Keratinocyte (primary cell): ENCODE measurements at regions not wholly inside any gene's neighbourhood (a gene's known extent, or its start where the extent isn't known, plus 50 kb on each side); places are given as distances from the start of the nearest gene placed in this dataset.

Experiments used
- DNase-seq: peaks from one replicate; pipeline ENCODE4 v3.0.0-alpha.2; 2011; ENCODE audit warnings: low read depth, missing footprints, low spot score
- FAIRE-seq: peaks from 2 replicates; lab custom pipeline; 2011; peaks lifted over from hg19 to GRCh38; lab: Jason Lieb, UNC
- H2AFZ ChIP-seq: 2 replicates; pipeline ENCODE4 v1.6.0; 2012; ENCODE audit warnings: low read length, control low read depth, inconsistent platforms; ENCODE audit not compliant: control insufficient read depth
- H3K27ac ChIP-seq: 2 replicates; pipeline ENCODE4 v1.5.1; 2011; ENCODE audit warnings: low read length; ENCODE audit not compliant: control insufficient read depth, insufficient read depth
- H3K27me3 ChIP-seq: 3 replicates; pipeline ENCODE4 v1.6.0; 2011; ENCODE audit warnings: low read length; ENCODE audit not compliant: control insufficient read depth, insufficient read depth; ENCODE audit errors: extremely low read depth
- H3K36me3 ChIP-seq, 2 experiments: 2 replicates in 1 of 2; 3 replicates in 1 of 2; pipeline ENCODE4 v1.5.1; 2011; ENCODE audit warnings: low read length in 2 of 2, mild to moderate bottlenecking in 1 of 2; ENCODE audit not compliant: control insufficient read depth in 2 of 2, insufficient read depth in 2 of 2; ENCODE audit errors: extremely low read depth in 1 of 2
- H3K4me1 ChIP-seq: 3 replicates; pipeline ENCODE4 v1.5.1; 2011; ENCODE audit warnings: low read length; ENCODE audit not compliant: control insufficient read depth, insufficient read depth; ENCODE audit errors: extremely low read depth
- H3K4me2 ChIP-seq: 3 replicates; pipeline ENCODE4 v1.6.0; 2011; ENCODE audit warnings: low read depth, low read length; ENCODE audit not compliant: control insufficient read depth, insufficient read depth; ENCODE audit errors: extremely low read depth
- H3K4me3 ChIP-seq, 3 experiments: fragments of 200-600 bp in 1 of 3; sonication (generic) in 1 of 3; 2 replicates in 2 of 3; 3 replicates in 1 of 3; pipeline ENCODE4 v1.5.1; 2011 to 2016; ENCODE audit warnings: low read length in 3 of 3, mild to moderate bottlenecking in 3 of 3, control low read depth in 2 of 3, inconsistent platforms in 1 of 3, low read depth in 1 of 3, mixed read lengths in 1 of 3, mixed run types in 1 of 3, moderate library complexity in 1 of 3; ENCODE audit not compliant: control insufficient read depth in 2 of 3, insufficient read depth in 2 of 3; ENCODE audit errors: extremely low read depth in 1 of 3
- H3K79me2 ChIP-seq: 2 replicates; pipeline ENCODE4 v1.6.0; 2012; ENCODE audit warnings: low read length; ENCODE audit not compliant: control insufficient read depth, insufficient read depth
- H3K9ac ChIP-seq: 3 replicates; pipeline ENCODE4 v1.6.0; 2011; ENCODE audit warnings: low read length; ENCODE audit not compliant: control insufficient read depth, insufficient read depth; ENCODE audit errors: extremely low read depth
- H3K9me1 ChIP-seq: 3 replicates; pipeline ENCODE4 v1.6.0; 2011; ENCODE audit warnings: low read length; ENCODE audit not compliant: control insufficient read depth, insufficient read depth; ENCODE audit errors: extremely low read depth
- H3K9me3 ChIP-seq: 2 replicates; pipeline ENCODE4 v1.5.1; 2012; ENCODE audit warnings: low read depth, low read length; ENCODE audit not compliant: control insufficient read depth
- H4K20me1 ChIP-seq: 3 replicates; pipeline ENCODE4 v1.6.0; 2011; ENCODE audit warnings: low read length; ENCODE audit not compliant: control insufficient read depth, insufficient read depth; ENCODE audit errors: extremely low read depth
- EZH2 ChIP-seq: IDR thresholded peaks from one replicate; pipeline ENCODE4 v1.6.1; 2012; ENCODE audit warnings: inconsistent platforms, mild to moderate bottlenecking, low read length, moderate library complexity
- dilution Hi-C: fragments of 300-500 bp; cut with MboI; formaldehyde crosslinking; loops from one replicate; pipeline ENCODE4 v1.7.0; 2020; ENCODE audit warnings: low sequenced_read_pairs; ENCODE audit not compliant: extremely low pct_ligation_motif_present
- TF ChIP-seq, protein P1 (sequence below), 3 experiments: IDR thresholded peaks in 1 of 3; conservative IDR thresholded peaks in 1 of 3; optimal IDR thresholded peaks in 1 of 3; 2 replicates in 2 of 3; 3 replicates in 1 of 3; pipeline versions ENCODE3 to v1.5.1; 2011; ENCODE audit warnings: low read length in 3 of 3, mild to moderate bottlenecking in 3 of 3, moderate library complexity in 2 of 3, control low read depth in 1 of 3, inconsistent platforms in 1 of 3; ENCODE audit not compliant: insufficient read depth in 2 of 3; ENCODE audit errors: extremely low read depth in 1 of 3

DNA sequence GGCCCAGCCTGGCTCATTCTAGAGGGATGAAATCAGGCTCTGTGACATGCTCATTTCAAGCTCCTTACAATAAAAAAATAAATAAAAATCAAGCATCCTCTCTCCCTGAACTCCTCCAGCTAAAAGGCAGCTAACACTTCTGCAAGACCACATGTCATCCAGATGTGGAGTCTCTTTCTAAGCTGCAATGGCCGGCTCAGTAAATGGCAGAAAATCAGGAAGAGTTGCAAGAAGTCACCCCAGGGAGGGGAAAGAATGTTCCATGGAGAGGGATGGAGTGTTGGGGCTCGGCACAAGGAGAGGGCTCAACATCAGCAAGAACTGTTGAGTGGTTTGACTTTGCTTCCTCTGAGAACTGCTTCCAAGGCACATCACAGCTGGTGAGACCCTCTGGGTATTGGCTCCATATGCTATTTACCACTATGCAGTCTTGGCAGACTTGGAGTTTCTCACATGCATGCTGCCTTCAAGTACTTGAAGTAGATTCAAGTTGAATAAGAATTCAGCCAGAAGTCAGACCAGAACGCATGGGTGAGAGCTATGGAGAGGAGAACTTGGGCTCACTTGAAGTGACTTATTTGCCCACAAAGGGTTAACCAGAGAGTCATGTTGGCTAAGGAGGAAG lies 689.0 kb downstream of the NTRK3 start:
- no peaks in the 10 kb centered on the region for H3K9me3 ChIP-seq
- no peaks in the 10 kb centered on the region for H3K9me1 ChIP-seq
- dilution Hi-C loops, result no loop called here
- H3K27ac ChIP-seq, result no peak overlapping the region
- no peaks in the 10 kb centered on the region for H3K79me2 ChIP-seq
- no peak overlapping the region for H2AFZ ChIP-seq
- no peaks in the 10 kb centered on the region for H3K4me1 ChIP-seq
- H3K9ac ChIP-seq, result no peak overlapping the region
- H3K27me3 ChIP-seq, result no peaks in the 10 kb centered on the region
- DNase-seq (no peak), FAIRE-seq (no peak)
- TF ChIP-seq EZH2, result no peak
- TF ChIP-seq, protein P1, sequence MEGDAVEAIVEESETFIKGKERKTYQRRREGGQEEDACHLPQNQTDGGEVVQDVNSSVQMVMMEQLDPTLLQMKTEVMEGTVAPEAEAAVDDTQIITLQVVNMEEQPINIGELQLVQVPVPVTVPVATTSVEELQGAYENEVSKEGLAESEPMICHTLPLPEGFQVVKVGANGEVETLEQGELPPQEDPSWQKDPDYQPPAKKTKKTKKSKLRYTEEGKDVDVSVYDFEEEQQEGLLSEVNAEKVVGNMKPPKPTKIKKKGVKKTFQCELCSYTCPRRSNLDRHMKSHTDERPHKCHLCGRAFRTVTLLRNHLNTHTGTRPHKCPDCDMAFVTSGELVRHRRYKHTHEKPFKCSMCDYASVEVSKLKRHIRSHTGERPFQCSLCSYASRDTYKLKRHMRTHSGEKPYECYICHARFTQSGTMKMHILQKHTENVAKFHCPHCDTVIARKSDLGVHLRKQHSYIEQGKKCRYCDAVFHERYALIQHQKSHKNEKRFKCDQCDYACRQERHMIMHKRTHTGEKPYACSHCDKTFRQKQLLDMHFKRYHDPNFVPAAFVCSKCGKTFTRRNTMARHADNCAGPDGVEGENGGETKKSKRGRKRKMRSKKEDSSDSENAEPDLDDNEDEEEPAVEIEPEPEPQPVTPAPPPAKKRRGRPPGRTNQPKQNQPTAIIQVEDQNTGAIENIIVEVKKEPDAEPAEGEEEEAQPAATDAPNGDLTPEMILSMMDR (optimal IDR thresholded peaks at IDR 0.05 in 1 of 3, IDR thresholded peaks at IDR 0.05 in 1 of 3, conservative IDR thresholded peaks at IDR 0.05 in 1 of 3; ENCODE audit: extremely low read depth in 1 of 3, insufficient read depth in 2 of 3, low read length in 3 of 3), result no peak
- no peaks in the 10 kb centered on the region for H3K36me3 ChIP-seq
- H3K4me2 ChIP-seq, result no peak overlapping the region
- H3K4me3 ChIP-seq, result no peak overlapping the region
- H4K20me1 ChIP-seq, result no peaks in the 10 kb centered on the region

DNA sequence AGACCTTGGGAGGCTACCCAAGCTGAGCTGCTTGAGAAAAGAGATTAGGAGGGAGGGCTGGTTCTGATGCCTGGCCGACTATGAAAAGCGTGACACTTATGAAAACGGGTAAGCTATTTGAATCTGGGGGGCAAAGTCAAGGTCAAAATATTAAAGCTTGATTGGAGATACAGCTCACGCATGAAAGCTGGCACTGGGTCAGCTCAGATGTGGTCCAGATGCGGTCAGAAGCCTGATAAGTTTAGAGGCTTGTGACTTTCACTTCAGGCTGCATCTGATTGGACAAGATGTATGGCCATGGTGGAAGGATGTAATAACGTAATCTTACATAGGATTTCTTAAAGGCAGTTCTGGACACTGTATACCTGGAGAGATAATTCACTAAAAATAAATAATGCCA lies 690.3 kb downstream of the NTRK3 start:
- H3K4me2 ChIP-seq, result no peak overlapping the region
- no peak overlapping the region for H3K4me3 ChIP-seq
- no peaks in the 10 kb centered on the region for H4K20me1 ChIP-seq
- H3K9me1 ChIP-seq, result no peaks in the 10 kb centered on the region
- no peak overlapping the region for H2AFZ ChIP-seq
- H3K9ac ChIP-seq, result no peak overlapping the region
- no peaks in the 10 kb centered on the region for H3K9me3 ChIP-seq
- H3K4me1 ChIP-seq, result no peaks in the 10 kb centered on the region
- H3K79me2 ChIP-seq, result no peaks in the 10 kb centered on the region
- dilution Hi-C loops, result no loop called here
- TF ChIP-seq EZH2, result no peak
- TF ChIP-seq, protein P1 (optimal IDR thresholded peaks at IDR 0.05 in 1 of 3, IDR thresholded peaks at IDR 0.05 in 1 of 3, conservative IDR thresholded peaks at IDR 0.05 in 1 of 3; ENCODE audit: extremely low read depth in 1 of 3, insufficient read depth in 2 of 3, low read length in 3 of 3), result no peak
- no peak overlapping the region for H3K27ac ChIP-seq
- DNase-seq (no peak), FAIRE-seq (no peak)
- no peaks in the 10 kb centered on the region for H3K36me3 ChIP-seq
- no peaks in the 10 kb centered on the region for H3K27me3 ChIP-seq
